ENCODE measurements at regions not wholly inside any gene's neighbourhood (a gene's known extent, or its start where the extent isn't known, plus 50 kb on each side); places are given as distances from the start of the nearest gene placed in this dataset.
"Not testable (repeated sequence)": the region's sequence is repeated elsewhere in the genome, so short reads cannot be mapped to it uniquely, and the experiment has no call there.

DNA sequence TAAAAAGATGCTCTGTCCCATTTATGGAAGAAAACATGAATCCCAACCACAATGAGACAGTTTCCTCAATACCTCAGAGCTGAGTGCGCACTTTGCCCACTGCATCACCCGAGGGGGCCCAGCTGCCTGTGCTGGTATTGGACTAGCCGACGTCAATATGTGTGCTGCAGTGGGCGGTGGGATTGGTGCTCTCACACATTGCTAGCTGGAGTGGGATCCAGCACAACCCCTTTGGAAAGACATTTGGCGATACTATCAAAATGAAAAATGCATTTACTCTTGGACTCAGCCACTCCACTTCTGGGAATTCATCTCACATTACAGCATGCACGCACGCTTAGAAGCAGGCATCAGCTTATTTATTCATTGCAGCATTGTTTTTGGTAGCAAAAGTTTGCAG, 289.2 kb upstream of the FOXF1 start:
- ATAC-seq (replicated peaks), result no peak
- H3K4me3 Mint-ChIP-seq, result no peak overlapping the region
- H3K4me1 Mint-ChIP-seq, result no peaks in the 10 kb centered on the region
- H3K27me3 Mint-ChIP-seq, result peaks cover 17% of the 10 kb centered on the region
- no peaks in the 10 kb centered on the region for H3K9me3 Mint-ChIP-seq
- no peak overlapping the region for H3K27ac Mint-ChIP-seq
- H3K36me3 Mint-ChIP-seq (ENCODE audit: low read depth), result no peaks in the 10 kb centered on the region

DNA sequence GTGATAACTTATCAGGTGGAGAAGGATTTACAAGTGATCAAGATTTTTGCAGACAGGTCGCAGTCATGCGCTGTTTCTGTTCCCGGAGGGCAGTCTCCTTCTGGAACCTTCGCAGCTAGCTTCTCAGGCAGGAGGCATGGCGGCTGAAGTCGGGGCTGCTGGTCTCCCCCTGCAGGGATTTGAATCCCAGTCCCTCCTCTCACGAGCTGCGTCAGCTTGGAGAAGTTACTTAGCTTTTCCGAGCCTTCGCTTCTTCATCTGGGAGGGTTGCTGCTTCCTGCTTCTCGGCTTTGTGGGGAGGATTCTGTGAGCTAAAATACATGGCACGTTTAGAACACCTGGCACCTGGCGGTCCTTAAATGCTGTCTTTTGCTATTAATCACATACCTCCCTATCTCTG, 287.8 kb upstream of the FOXF1 start:
- H3K36me3 Mint-ChIP-seq (ENCODE audit: low read depth), result no peaks in the 10 kb centered on the region
- no peak for ATAC-seq (replicated peaks)
- H3K27me3 Mint-ChIP-seq, result peaks cover 19% of the 10 kb centered on the region
- H3K9me3 Mint-ChIP-seq, result no peaks in the 10 kb centered on the region
- H3K27ac Mint-ChIP-seq, result no peak overlapping the region
- no peak overlapping the region for H3K4me3 Mint-ChIP-seq
- no peaks in the 10 kb centered on the region for H3K4me1 Mint-ChIP-seq

DNA sequence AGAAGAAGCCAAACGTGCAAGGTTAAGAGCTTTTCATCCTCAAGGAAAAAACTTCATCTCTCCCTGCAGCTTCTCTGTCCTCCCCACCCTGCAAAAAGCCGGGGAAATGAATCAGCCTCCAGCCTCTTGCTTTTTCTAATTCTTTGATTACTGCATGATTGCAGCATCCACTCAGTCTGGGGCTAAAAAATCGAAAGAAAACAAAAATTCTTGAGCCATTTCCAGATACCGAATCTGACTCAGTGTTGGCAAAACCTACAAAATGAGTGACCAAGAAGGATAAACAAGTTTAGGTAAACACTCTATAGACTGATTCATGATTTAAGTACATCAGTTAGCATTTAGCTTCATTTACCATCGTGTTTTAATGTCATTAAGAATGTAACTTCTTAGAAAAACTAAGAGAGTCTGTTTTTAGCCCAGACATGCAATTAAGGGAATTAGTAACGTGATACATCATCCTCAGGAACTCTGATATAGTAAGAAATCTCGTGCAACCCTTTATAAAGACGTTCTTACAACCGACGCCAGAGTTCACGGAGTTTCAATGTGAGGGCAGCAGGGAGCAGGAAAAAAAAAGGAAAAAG, 287.3 kb upstream of the FOXF1 start:
- no peak for ATAC-seq (replicated peaks)
- H3K36me3 Mint-ChIP-seq (ENCODE audit: low read depth), result no peaks in the 10 kb centered on the region
- no peaks in the 10 kb centered on the region for H3K4me1 Mint-ChIP-seq
- peaks cover 22% of the 10 kb centered on the region for H3K27me3 Mint-ChIP-seq
- no peaks in the 10 kb centered on the region for H3K9me3 Mint-ChIP-seq
- no peak overlapping the region for H3K4me3 Mint-ChIP-seq
- no peak overlapping the region for H3K27ac Mint-ChIP-seq

DNA sequence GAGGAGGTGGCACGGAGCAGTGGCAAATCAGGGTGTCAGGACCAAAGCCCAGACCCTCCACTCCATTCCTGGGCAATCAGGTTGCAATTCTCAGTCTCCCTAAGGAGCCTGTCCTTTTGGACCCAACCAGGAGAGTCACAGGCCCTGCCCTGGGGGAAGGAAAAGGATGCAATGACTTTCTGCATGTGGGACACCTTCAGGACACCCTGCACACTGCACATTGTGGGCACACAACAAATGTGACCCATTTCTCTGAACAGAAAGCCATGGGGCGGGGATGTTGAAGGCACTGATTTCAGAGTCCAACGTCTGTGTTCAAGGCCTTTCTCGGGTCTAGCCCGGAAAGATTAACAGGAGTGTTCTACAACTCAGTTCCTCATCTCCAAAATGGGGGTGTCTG, 286.2 kb upstream of the FOXF1 start:
- Mint-ChIP-seq H3K36me3 (ENCODE audit: low read depth) (no peaks in the 10 kb centered on the region), H3K4me1 (no peaks in the 10 kb centered on the region), H3K4me3 (no peak overlapping the region), H3K9me3 (no peaks in the 10 kb centered on the region), H3K27ac (no peak overlapping the region), H3K27me3 (peaks cover 18% of the 10 kb centered on the region)
- no peak for ATAC-seq (replicated peaks)

DNA sequence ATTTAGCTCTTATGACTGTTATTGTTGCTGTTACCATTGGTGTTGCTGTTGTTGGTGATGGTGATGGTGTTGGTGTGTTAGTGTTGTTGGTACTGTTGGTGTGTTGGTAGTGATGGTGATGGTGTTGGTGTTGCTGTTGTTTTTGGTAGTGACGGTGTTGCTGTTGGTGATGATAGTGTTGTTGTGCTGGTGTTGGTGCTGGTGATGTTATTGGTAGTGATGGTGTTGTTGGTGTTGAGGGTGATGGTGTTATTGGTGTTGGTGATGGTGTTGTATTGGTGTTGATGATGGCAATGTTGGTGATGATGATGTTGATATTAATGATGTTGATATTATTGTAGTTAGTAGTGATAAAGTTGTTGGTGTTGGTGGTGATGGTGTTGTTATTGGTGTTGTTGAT, 285.7 kb upstream of the FOXF1 start:
- no peak for ATAC-seq (replicated peaks)
- Mint-ChIP-seq H3K27me3 (peaks cover 18% of the 10 kb centered on the region), H3K4me3 (no peak overlapping the region), H3K9me3 (no peaks in the 10 kb centered on the region), H3K36me3 (ENCODE audit: low read depth) (no peaks in the 10 kb centered on the region), H3K4me1 (no peaks in the 10 kb centered on the region), H3K27ac (no peak overlapping the region)

DNA sequence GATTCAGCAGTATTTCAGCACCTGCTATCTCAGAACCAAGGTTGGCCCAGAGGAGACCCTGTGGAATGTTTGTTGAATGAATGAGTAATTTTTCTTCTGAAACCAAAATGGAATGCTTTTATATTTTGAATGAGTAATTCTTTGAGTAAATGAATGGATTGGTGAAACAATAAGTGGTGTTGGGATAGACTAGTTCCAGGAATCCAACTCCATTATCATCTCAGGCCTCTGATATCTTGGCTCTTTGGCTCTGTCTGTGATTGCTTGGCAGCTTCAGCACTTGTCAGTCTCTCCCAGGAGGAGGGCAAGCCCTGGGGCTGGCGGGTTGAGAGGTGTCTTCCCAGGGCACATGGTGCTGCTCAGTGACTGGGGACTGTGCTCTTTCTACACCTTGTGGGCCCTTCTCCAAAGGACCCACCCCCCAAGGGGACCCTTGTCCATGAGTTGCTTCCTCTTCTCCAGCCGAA, 284.4 kb upstream of the FOXF1 start:
- Mint-ChIP-seq H3K27me3 (peaks cover 13% of the 10 kb centered on the region), H3K27ac (no peak overlapping the region), H3K9me3 (no peaks in the 10 kb centered on the region), H3K4me1 (no peaks in the 10 kb centered on the region), H3K4me3 (no peak overlapping the region), H3K36me3 (ENCODE audit: low read depth) (no peaks in the 10 kb centered on the region)
- ATAC-seq (replicated peaks), result no peak

DNA sequence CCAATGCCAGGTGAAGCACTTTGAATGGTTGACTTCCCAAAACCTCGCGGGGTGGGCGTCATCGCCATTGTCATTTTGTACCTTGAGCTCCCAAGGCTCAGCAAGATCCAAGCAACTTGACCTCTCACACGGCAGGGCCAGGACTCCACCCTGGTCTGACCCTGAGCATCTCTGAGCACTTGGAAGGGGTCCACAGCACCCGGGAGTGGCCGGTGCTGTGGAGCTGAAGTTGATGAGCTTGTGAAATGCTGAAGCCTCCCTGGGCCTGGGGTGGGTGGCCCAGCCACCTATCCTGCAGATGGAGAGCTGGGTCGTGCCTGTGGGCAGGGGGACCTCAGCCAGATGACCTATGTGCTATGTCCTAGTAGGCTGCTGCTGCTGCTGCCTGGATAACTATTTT, 283.3 kb upstream of the FOXF1 start:
- H3K27ac Mint-ChIP-seq, result no peak overlapping the region
- H3K9me3 Mint-ChIP-seq, result no peaks in the 10 kb centered on the region
- no peak overlapping the region for H3K4me3 Mint-ChIP-seq
- no peak for ATAC-seq (replicated peaks)
- H3K4me1 Mint-ChIP-seq, result no peaks in the 10 kb centered on the region
- H3K27me3 Mint-ChIP-seq, result peaks cover 12% of the 10 kb centered on the region
- H3K36me3 Mint-ChIP-seq (ENCODE audit: low read depth), result no peaks in the 10 kb centered on the region

DNA sequence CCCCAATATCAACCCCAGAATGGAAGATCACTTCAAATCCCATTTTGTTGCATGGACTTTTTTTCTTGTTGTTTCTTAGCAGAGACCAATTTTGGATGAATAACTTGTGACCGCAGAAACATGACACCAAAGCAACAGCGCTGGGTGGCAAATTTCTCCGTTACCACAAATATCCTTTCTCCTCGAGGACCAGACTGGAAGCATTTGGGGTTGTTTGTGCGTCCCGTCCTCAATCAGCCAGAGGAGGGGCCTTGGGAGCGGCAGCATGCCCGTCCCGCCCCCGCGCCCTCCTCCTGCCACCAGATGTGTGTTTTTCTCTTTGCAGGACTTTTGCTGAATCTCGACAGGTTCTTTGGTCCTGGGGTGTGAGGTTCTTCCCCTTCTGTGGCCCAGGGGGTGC, 282.5 kb upstream of the FOXF1 start:
- Mint-ChIP-seq H3K9me3 (no peaks in the 10 kb centered on the region), H3K4me3 (no peak overlapping the region), H3K4me1 (no peaks in the 10 kb centered on the region), H3K27ac (no peak overlapping the region), H3K36me3 (ENCODE audit: low read depth) (no peaks in the 10 kb centered on the region), H3K27me3 (peaks cover 9% of the 10 kb centered on the region)
- ATAC-seq (replicated peaks), result no peak

DNA sequence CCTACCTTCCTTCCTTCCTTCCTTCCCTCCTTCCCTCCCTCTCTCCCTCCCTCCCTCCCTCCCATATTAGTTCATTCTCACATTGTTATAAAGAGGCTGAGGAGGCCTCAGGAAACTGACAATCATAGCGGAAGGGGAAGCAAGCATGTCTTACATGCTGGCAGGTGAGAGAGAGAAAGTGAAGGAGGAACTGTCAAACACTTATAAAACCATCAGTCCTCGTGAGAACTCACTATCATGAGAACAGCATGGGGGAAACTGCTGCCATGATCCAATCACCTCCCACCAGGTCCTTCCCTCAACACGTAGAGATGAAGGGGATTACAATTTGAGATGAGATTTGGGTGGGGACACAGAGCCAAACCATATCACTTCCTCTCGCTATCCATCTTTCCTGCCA, 281.6 kb upstream of the FOXF1 start:
- Mint-ChIP-seq H3K27me3 (peaks cover 9% of the 10 kb centered on the region), H3K4me1 (no peaks in the 10 kb centered on the region), H3K4me3 (no peak overlapping the region), H3K36me3 (ENCODE audit: low read depth) (no peaks in the 10 kb centered on the region), H3K27ac (no peak overlapping the region), H3K9me3 (no peaks in the 10 kb centered on the region)
- no peak for ATAC-seq (replicated peaks)

DNA sequence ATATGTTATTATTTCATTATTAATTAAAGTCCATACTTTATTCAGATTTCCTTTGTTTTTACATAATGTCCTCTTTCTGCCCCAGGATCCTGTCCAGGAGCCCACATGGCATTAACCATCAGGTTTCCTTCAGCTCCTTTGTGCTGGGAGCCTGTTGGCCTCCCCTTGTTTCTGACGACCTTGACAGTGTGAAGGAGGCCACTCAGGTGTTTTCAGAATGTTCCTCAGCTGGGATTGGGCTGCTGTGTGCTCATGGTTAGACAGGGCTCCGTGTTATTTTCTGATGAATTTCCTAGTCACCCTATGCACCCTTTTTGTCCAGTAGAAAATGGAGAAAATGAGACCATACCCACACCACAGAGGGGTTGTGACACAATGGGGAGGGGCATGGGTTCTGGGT, 281.0 kb upstream of the FOXF1 start:
- H3K4me3 Mint-ChIP-seq, result no peak overlapping the region
- ATAC-seq (replicated peaks), result no peak
- H3K36me3 Mint-ChIP-seq (ENCODE audit: low read depth), result no peaks in the 10 kb centered on the region
- peaks cover 9% of the 10 kb centered on the region for H3K27me3 Mint-ChIP-seq
- no peaks in the 10 kb centered on the region for H3K4me1 Mint-ChIP-seq
- no peaks in the 10 kb centered on the region for H3K9me3 Mint-ChIP-seq
- H3K27ac Mint-ChIP-seq, result no peak overlapping the region

DNA sequence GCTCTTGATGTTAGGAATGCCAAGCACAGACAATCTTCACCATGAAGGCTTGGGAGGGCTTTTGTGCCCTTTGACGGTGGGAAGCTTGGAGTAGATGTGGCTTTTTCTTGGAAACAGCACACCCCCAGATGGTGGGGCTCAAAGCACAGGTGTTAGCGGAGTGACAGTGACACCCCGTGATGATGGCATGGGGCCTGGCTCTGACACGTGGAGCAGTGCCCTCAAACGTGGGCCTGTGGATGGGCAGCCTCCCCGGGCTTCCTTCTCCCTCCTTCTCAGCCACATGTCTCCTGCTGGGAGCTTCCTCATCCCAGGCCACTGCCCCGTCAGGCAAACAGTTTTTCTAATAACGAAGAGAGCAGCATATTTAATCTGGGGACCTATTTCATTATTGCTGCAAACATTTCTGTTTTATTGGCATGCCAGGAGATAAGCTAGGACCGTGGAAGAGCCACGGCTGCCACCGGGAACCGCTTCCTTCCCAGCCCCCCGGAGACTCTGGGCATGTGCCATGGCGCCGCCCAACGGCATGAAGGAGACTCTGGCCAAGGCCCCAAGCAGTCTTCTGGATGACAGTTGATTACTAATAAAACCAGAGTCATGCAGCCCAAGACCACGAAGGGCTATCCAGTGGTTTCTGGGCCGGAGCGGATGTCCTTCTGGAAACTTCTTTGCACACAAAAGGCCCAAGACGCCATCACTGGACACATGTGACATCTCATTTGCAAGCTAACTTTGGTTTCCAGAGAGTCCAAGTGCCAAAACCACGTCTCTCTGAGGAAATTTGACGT, 280.3 kb upstream of the FOXF1 start:
- no peak for ATAC-seq (replicated peaks)
- Mint-ChIP-seq H3K36me3 (ENCODE audit: low read depth) (no peaks in the 10 kb centered on the region), H3K4me1 (no peaks in the 10 kb centered on the region), H3K27ac (no peak overlapping the region), H3K27me3 (peaks cover 9% of the 10 kb centered on the region), H3K4me3 (no peak overlapping the region), H3K9me3 (no peaks in the 10 kb centered on the region)

DNA sequence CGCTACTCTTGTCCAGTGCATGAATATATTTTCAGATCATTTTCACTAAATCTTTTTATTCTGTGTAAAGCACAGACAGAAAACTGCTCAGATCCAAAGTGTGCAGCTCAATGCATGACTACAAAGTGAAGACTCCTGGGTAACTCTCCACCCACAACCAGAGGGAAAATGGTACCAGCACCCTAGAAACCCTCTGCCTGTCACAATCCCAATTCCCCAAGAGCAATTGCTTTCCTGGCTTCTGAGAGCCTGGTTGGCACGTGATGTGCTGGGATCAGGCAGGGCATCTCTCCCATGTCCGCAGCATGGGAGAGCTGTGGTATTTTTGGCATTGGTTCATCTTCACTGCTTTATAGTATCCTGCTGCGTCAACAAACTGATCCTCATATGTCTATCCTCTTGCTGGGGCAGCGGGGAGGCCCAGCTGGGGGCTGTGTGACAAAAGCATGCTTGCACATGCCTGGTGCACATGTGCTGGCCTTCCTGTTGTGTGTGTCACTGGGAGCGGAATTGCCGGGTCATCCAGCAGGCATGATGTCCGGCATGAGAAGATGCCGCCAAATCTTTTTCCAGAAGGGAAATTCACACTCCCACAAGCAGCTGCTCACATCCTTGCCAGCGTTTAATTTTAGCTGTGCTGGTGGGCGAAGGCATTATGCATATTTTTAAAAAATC, 278.9 kb upstream of the FOXF1 start:
- Mint-ChIP-seq H3K27me3 (peaks cover 9% of the 10 kb centered on the region), H3K9me3 (no peaks in the 10 kb centered on the region), H3K4me1 (no peaks in the 10 kb centered on the region), H3K4me3 (no peak overlapping the region), H3K27ac (no peak overlapping the region), H3K36me3 (ENCODE audit: low read depth) (no peaks in the 10 kb centered on the region)
- ATAC-seq (replicated peaks), result no peak

DNA sequence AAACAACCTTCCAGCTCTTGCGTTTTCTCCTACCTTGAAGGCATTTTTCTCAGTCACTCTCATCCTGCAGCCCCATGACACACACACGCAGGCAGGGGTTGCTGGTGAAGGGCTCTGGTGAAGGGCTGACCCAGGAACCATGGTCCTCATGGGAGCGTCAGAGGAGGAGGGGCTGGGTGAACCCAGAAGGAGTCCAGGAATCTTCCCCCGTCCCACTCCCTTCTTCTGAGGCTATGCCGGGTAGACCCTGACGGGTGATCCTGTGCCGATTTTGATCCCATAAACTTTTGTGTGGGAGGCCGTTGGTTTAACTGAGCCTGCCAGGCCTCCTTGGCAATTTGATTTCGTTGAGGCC, 278.4 kb upstream of the FOXF1 start:
- Mint-ChIP-seq H3K27me3 (peaks cover 9% of the 10 kb centered on the region), H3K36me3 (ENCODE audit: low read depth) (no peaks in the 10 kb centered on the region), H3K9me3 (no peaks in the 10 kb centered on the region), H3K27ac (no peak overlapping the region), H3K4me1 (no peaks in the 10 kb centered on the region), H3K4me3 (no peak overlapping the region)
- ATAC-seq (replicated peaks), result no peak

DNA sequence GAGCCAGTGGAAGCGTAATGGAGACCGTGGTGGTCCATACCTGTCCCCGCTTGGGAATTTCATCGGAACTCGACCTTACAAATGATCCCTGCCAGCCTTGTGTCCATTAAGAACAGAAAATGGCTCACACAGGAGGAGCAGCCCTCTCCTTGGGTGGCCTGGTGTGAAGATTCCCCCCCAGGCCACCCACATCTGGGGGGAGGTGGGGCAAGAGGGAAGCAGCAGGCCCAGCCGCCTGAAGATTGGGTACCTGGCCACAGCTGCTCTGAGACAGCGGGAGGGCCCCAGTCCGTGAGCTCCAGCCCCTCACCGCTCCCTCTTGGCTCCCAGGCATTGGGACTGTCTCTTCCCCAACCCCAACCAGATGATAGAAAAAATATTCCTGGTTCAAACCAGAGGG, 277.8 kb upstream of the FOXF1 start:
- ATAC-seq (replicated peaks), result no peak
- no peak overlapping the region for H3K27ac Mint-ChIP-seq
- H3K27me3 Mint-ChIP-seq, result peaks cover 8% of the 10 kb centered on the region
- no peaks in the 10 kb centered on the region for H3K36me3 Mint-ChIP-seq (ENCODE audit: low read depth)
- no peaks in the 10 kb centered on the region for H3K9me3 Mint-ChIP-seq
- H3K4me3 Mint-ChIP-seq, result no peak overlapping the region
- H3K4me1 Mint-ChIP-seq, result no peaks in the 10 kb centered on the region

DNA sequence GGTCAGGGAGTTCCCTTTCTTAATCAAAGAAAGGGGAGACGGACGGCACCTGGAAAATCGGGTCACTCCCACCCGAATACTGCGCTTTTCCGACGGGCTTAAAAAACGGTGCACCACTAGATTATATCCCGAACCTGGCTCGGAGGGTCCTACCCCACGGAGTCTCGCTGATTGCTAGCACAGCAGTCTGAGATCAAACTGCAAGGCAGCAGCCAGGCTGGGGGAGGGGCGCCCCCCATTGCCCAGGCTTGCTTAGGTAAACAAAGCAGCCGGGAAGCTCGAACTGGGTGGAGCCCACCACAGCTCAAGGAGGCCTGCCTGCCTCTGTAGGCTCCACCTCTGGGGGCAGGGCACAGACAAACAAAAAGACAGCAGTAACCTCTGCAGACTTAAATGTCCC, 276.8 kb upstream of the FOXF1 start:
- not testable (repeated sequence) for ATAC-seq (replicated peaks); H3K4me3 Mint-ChIP-seq; H3K36me3 Mint-ChIP-seq (ENCODE audit: low read depth); H3K9me3 Mint-ChIP-seq; H3K27ac Mint-ChIP-seq; H3K27me3 Mint-ChIP-seq; H3K4me1 Mint-ChIP-seq

All from activated T-helper 17 cell treated with anti-CD3 and anti-CD28 coated beads, Interleukin-2, amount 50 U/mL, for 72 hours (primary cell).